ENCODE measurements at regions not wholly inside any gene's neighbourhood (a gene's known extent, or its start where the extent isn't known, plus 50 kb on each side); places are given as distances from the start of the nearest gene placed in this dataset.

DNA sequence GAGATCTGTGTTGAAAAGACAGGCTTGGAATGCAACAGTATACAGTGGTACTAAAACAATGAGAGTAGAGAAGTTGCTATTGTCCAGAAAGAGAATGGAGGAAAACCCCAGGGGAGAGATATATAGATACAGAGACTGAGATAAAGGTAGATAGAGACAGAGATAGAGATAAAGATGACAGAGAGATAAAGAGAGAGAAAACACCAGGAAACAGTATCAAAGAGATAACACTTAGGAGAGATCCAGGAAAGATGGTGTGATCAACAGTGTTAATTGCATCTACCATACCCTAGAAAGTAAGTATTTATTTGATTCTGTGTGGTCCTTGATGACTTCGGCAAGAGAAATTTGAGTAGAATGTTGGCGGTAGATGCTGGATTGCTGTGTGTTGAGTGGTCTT lies 461.8 kb upstream of the RIOK2 start:
- no peak for DNase-seq (ENCODE audit: low spot score)
- Mint-ChIP-seq H3K4me1 (ENCODE audit: low read depth) (no peaks in the 10 kb centered on the region), H3K27ac (ENCODE audit: unreplicated experiment) (no peak overlapping the region), H3K9me3 (ENCODE audit: low read depth) (peaks cover 7% of the 10 kb centered on the region), H3K4me3 (ENCODE audit: unreplicated experiment) (no peak overlapping the region), H3K36me3 (ENCODE audit: low read depth) (no peaks in the 10 kb centered on the region), H3K27me3 (ENCODE audit: low read depth) (peaks cover 2% of the 10 kb centered on the region)
- TF ChIP-seq, protein P1, sequence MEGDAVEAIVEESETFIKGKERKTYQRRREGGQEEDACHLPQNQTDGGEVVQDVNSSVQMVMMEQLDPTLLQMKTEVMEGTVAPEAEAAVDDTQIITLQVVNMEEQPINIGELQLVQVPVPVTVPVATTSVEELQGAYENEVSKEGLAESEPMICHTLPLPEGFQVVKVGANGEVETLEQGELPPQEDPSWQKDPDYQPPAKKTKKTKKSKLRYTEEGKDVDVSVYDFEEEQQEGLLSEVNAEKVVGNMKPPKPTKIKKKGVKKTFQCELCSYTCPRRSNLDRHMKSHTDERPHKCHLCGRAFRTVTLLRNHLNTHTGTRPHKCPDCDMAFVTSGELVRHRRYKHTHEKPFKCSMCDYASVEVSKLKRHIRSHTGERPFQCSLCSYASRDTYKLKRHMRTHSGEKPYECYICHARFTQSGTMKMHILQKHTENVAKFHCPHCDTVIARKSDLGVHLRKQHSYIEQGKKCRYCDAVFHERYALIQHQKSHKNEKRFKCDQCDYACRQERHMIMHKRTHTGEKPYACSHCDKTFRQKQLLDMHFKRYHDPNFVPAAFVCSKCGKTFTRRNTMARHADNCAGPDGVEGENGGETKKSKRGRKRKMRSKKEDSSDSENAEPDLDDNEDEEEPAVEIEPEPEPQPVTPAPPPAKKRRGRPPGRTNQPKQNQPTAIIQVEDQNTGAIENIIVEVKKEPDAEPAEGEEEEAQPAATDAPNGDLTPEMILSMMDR (IDR thresholded peaks at IDR 0.05), result no peak

DNA sequence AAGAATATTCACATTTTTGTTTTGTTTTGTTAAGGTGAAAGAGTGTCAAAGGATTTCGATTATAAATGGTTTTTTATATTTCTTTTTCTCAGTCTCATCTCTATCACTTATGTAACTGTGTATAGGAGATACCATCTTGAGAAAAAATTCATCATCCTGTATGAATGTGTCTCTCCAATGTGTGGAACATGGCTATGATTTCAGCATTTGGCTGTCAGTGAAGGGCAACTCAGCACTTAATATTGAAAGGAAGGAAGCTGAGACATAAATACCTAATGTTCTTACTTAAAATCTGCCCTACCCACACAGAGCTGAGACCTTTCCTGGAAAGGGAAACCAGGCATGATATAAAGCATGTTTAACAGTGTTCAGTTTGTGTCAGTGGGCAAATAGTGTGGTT lies 474.2 kb upstream of the RIOK2 start:
- no peak overlapping the region for H3K27ac Mint-ChIP-seq (ENCODE audit: unreplicated experiment)
- TF ChIP-seq, protein P1 (IDR thresholded peaks at IDR 0.05), result no peak
- no peak for DNase-seq (ENCODE audit: low spot score)
- H3K36me3 Mint-ChIP-seq (ENCODE audit: low read depth), result no peaks in the 10 kb centered on the region
- no peak overlapping the region for H3K4me3 Mint-ChIP-seq (ENCODE audit: unreplicated experiment)
- H3K4me1 Mint-ChIP-seq (ENCODE audit: low read depth), result no peaks in the 10 kb centered on the region
- H3K9me3 Mint-ChIP-seq (ENCODE audit: low read depth), result peaks cover 3% of the 10 kb centered on the region
- H3K27me3 Mint-ChIP-seq (ENCODE audit: low read depth), result no peaks in the 10 kb centered on the region

DNA sequence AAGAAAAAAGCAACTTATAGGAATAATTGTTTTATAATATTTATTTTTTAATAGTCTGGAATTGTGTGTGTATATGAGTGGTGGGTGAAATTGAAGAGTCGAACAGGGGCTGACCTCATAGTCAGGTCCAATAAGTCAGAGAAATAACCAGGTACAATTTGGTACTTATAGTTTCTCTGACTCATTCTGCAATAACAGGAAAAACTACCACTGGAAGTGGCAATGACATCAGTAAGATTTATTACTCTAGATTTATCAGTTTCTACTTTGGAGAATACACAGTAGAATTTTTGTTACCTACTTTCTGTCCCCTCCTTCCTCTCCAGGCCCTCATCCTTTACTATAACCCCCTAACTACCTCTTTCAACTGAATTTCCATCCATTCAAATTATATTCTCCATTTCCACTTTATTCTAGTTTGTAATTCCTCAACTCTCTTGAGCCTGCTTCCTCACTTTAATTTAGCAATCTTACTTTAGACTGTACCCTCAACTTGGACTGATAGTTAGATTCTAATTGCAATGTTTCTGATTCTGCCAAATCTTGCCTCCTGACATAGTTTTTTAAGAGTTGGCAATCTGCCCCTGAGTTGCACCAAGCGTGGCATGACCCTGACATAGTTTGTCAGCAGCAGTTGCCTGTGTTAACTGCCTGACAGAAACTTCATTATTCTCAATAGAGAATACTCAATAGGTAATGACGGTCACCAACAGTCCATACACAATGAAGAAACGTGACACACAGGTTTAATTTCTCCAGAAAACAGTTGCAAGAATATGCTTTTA lies 475.3 kb upstream of the RIOK2 start:
- no peaks in the 10 kb centered on the region for H3K27me3 Mint-ChIP-seq (ENCODE audit: low read depth)
- TF ChIP-seq, protein P1 (IDR thresholded peaks at IDR 0.05), result no peak
- H3K4me3 Mint-ChIP-seq (ENCODE audit: unreplicated experiment), result no peak overlapping the region

DNA sequence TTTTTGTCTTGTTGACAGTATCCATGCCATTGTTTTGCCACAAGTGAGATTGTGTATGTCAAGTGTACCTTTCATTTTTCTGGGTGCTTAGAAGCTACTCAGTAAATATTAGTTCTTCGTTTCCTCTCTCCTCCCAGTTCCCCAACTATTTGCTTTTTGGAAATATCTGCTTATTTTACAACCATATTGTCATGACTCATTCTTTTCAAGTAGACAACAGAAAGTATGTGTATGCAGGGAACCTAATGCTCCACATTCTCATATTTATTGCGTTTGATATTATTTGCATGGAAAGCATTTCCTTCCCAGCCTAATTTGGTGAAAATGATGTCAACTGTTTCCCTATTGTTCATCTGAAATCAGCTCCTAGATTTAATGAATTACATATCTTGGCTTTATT lies 483.7 kb upstream of the RIOK2 start:
- TF ChIP-seq, protein P1 (IDR thresholded peaks at IDR 0.05), result no peak
- H3K9me3 Mint-ChIP-seq (ENCODE audit: low read depth), result no peaks in the 10 kb centered on the region
- H3K36me3 Mint-ChIP-seq (ENCODE audit: low read depth), result no peaks in the 10 kb centered on the region
- no peak for DNase-seq (ENCODE audit: low spot score)
- no peak overlapping the region for H3K27ac Mint-ChIP-seq (ENCODE audit: unreplicated experiment)
- H3K27me3 Mint-ChIP-seq (ENCODE audit: low read depth), result peaks cover 3% of the 10 kb centered on the region
- H3K4me1 Mint-ChIP-seq (ENCODE audit: low read depth), result no peaks in the 10 kb centered on the region
- H3K4me3 Mint-ChIP-seq (ENCODE audit: unreplicated experiment), result no peak overlapping the region

More for the DNA sequence above, 475.3 kb upstream of the RIOK2 start:
- H3K36me3 Mint-ChIP-seq (ENCODE audit: low read depth), result no peaks in the 10 kb centered on the region
- no peak for DNase-seq (ENCODE audit: low spot score)
- no peaks in the 10 kb centered on the region for H3K4me1 Mint-ChIP-seq (ENCODE audit: low read depth)
- peaks cover 3% of the 10 kb centered on the region for H3K9me3 Mint-ChIP-seq (ENCODE audit: low read depth)
- H3K27ac Mint-ChIP-seq (ENCODE audit: unreplicated experiment), result no peak overlapping the region

DNA sequence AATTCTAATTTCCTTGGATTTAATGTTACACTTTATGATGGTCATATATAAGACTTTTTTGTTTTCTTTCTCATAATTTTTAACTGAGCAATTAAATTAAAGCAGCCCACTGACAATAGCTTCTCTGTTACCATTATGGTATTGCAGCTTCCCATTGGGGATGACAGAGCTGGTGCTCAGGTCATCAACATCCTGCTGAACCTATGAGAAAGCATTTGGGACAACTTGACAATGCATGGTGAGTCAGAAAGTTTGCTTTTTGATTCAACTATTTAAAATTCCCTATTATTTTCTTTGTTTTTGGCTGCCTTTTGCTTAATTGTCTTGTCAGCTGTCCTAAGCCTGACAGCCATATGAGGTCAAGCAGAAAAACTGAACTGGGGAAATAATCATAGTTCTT lies 487.4 kb upstream of the RIOK2 start:
- Mint-ChIP-seq H3K4me3 (ENCODE audit: unreplicated experiment) (no peak overlapping the region), H3K9me3 (ENCODE audit: low read depth) (peaks cover 3% of the 10 kb centered on the region), H3K27ac (ENCODE audit: unreplicated experiment) (no peak overlapping the region), H3K4me1 (ENCODE audit: low read depth) (no peaks in the 10 kb centered on the region), H3K36me3 (ENCODE audit: low read depth) (no peaks in the 10 kb centered on the region), H3K27me3 (ENCODE audit: low read depth) (peaks cover 3% of the 10 kb centered on the region)
- DNase-seq (ENCODE audit: low spot score), result no peak
- TF ChIP-seq, protein P1 (IDR thresholded peaks at IDR 0.05), result no peak

Data from chondrocyte (in vitro differentiated cells).